HL-60 (cell line): ENCODE measurements at regions not wholly inside any gene's neighbourhood (a gene's known extent, or its start where the extent isn't known, plus 50 kb on each side); places are given as distances from the start of the nearest gene placed in this dataset.

ENCODE experiments used
- DNase-seq, 2 experiments: peaks; one replicate each; pipeline ENCODE4 v3.0.0-alpha.2; 2010 to 2020; ENCODE audit warnings: low read depth in 1 of 2, low spot score in 1 of 2
- H3K27ac ChIP-seq: fragments of 250-450 bp; sonication (Bioruptor Pico); replicated peaks from 2 replicates; pipeline ENCODE4 v1.5.1; 2020; ENCODE audit warnings: mild to moderate bottlenecking, moderate library complexity
- H3K27me3 ChIP-seq: fragments of 250-450 bp; sonication (Bioruptor Pico); 2 replicates; pipeline ENCODE4 v1.5.1; 2021; ENCODE audit warnings: mild to moderate bottlenecking, moderate library complexity; ENCODE audit not compliant: insufficient read depth, poor library complexity, severe bottlenecking
- H3K4me3 ChIP-seq: replicated peaks from 2 replicates; pipeline ENCODE4 v1.5.1; 2011; ENCODE audit warnings: mild to moderate bottlenecking, control low read depth, low read length; ENCODE audit not compliant: insufficient read depth
- CTCF ChIP-seq: IDR thresholded peaks from one replicate; pipeline ENCODE4 v1.5.1; 2011; ENCODE audit warnings: low read length, control low read depth, inconsistent platforms; ENCODE audit not compliant: insufficient read depth
- GABPA ChIP-seq: IDR thresholded peaks from 2 replicates; pipeline ENCODE4 v1.6.1; 2012; ENCODE audit warnings: low read depth
- POLR2AphosphoS5 ChIP-seq: IDR thresholded peaks from 2 replicates; pipeline ENCODE4 v1.6.1; 2012; ENCODE audit warnings: low read depth
- REST ChIP-seq: IDR thresholded peaks from 2 replicates; pipeline ENCODE4 v1.6.1; 2012; ENCODE audit warnings: low read depth; ENCODE audit not compliant: insufficient replicate concordance
- SPI1 ChIP-seq: IDR thresholded peaks from 2 replicates; pipeline ENCODE4 v1.6.1; 2012; ENCODE audit warnings: low read depth, mild to moderate bottlenecking, borderline replicate concordance

- Histone ChIP-seq H3K27ac (no peak overlapping the region), H3K4me3 (no peak overlapping the region), H3K27me3 (no peaks in the 10 kb centered on the region)
- no peak for TF ChIP-seq GABPA
- no peak for TF ChIP-seq SPI1
- TF ChIP-seq REST: no peak
- TF ChIP-seq POLR2AphosphoS5: no peak
- no peak for TF ChIP-seq CTCF
- DNase-seq: no peak
Observed at GRCh38 chr11:70575396-70576060, 177.2 kb downstream of the CTTN start.

GRCh38 chr11:70577258-70577603, 178.9 kb downstream of the CTTN start:
- no peaks in the 10 kb centered on the region for H3K27me3 ChIP-seq
- TF ChIP-seq POLR2AphosphoS5 (no peak), REST (no peak), SPI1 (no peak), GABPA (no peak), CTCF (no peak)

GRCh38 chr11:70577948-70578347, 179.6 kb downstream of the CTTN start:
- no peak for DNase-seq

More at GRCh38 chr11:70577258-70577603, 178.9 kb downstream of the CTTN start:
- H3K4me3 ChIP-seq: no peak overlapping the region
- no peak overlapping the region for H3K27ac ChIP-seq
- no peak for DNase-seq

More at GRCh38 chr11:70577948-70578347, 179.6 kb downstream of the CTTN start:
- no peak overlapping the region for H3K4me3 ChIP-seq
- H3K27me3 ChIP-seq: no peaks in the 10 kb centered on the region
- H3K27ac ChIP-seq: no peak overlapping the region
- TF ChIP-seq SPI1 (no peak), REST (no peak), CTCF (no peak), GABPA (no peak), POLR2AphosphoS5 (no peak)
